ENCODE measurements at regions not wholly inside any gene's neighbourhood (a gene's known extent, or its start where the extent isn't known, plus 50 kb on each side); places are given as distances from the start of the nearest gene placed in this dataset.

DNA sequence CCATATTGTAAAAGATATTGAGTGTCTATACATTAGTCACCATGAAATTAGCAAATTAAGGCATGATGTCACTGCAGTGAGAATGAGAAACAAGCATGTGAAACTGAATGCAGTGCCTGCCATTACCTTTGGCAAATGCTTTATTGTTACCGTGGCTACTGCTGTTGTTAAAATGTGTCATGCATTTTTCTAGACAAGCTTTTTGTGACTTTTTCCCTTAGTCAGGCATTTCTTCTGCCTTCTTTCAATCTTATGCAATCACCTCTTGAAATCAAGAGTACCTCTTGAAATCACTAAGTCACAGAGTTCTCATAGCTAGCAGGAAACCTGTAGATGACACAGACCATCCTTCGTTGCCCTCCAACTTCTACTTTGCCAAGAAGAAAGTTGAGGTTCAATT lies 461.7 kb upstream of the TENM4 start:
- DNase-seq = no peak

DNA sequence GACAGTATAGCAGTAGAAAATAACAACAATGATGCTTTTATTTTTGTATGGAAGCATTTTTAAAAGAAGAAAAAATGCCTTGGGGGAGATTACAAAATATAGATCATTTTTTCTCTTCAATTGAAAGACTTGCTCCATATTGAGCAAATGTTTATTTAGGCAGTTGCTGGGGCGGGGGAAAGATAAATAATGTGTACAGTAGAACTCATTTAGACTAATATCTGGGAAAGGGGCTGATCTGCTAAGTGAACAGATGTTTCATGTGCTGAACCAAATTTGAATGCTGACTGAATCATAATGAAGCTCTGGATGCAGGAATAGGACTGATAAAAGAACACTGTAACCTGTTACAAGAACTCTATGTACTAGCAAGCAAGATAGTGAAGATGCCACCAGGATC lies 457.1 kb upstream of the TENM4 start:
- DNase-seq = no peak

DNA sequence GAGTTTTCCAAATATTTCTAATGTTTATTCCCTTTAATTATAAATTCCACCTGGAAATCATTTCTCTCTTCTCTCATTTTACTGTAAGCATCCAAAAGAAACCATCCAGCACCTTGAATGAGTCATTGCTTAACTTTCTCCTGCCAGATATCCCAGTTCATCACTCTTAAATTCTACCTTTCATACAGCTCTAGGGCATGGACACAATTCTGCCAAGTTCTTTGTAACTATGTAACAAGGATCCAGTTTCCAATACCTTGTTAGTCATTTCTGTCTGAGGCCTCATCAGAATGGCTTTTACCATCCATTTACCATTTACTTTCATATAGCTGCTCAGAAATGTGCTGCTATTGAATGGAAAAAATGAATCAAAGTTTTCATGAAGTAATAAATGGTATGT lies 455.4 kb upstream of the TENM4 start:
- no peak for DNase-seq

DNA sequence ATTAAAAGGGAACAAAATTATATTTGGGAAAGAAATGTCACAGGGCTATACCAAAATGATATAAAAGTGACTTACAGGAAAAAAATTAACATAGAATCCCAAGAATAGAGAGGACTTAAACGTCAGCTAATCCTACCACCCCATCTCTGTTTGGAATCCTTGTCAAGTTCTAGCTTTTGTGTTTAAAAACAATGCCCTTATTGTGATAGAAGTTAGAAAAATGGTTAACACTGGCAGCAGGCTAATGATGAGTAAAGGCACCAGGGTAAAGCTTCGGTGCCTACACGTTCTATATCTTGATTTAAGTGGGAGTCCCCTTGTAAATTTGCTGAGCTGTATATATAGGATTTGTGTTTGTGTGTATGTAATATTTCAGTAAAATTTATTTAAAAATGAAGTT lies 453.3 kb upstream of the TENM4 start:
- no peak for DNase-seq

DNA sequence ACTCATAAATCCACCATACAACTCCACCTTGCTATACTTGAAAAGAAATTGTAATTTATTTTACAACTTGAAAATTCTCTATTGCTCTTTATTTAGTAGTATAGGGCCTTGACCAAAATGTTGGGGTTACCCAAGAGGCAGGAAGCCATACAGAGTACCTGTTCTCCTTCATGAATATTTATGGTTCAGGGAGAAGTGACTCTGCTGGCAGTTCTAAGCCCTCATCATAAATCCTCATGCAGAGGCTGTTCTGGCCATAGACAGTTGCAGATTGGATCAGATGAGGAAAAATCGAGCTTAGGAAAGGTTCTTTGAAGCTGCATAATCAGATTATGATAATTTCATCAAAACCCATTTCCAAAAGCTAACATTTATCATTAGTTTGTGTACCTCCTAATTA lies 449.4 kb upstream of the TENM4 start:
- no peak for DNase-seq

DNA sequence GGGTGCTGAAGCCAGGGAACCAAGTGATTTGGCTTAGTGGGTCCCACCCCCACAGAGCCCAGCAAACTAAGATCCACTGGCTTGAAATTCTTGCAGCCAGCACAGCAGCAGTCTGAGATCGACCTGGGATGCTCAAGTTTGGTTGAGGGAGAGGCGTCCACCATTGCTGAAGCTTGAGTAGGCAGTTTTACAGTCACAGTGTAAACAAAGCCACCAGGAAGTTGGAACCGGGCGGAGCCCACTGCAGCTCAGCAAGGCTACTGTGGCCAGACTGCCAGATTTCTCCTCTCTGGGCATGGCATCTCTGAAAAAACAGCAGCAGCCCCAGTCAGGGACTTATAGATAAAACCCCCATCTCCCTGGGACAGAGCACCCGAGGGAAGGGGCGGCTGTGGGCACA lies 424.1 kb upstream of the TENM4 start:
- DNase-seq = no peak

DNA sequence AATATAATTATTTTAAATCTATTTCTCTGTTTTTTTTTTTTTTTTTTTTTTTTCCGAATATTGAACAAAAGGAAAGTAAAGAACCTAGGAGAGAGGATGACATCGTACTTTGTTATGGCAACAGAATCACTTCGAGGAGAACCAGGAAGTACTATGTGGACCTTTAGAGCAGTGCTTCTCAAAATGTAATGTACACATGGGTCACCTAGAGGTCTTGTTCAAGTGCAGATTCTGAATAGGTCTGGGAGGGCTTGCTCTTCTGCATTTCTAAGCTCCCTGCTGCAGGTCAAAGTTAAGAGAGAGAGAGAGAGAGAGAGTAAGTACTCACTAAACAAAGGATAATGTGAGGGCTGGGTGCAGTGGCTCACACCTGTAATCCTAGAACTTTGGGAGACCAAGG lies 419.5 kb upstream of the TENM4 start:
- DNase-seq = no peak

DNA sequence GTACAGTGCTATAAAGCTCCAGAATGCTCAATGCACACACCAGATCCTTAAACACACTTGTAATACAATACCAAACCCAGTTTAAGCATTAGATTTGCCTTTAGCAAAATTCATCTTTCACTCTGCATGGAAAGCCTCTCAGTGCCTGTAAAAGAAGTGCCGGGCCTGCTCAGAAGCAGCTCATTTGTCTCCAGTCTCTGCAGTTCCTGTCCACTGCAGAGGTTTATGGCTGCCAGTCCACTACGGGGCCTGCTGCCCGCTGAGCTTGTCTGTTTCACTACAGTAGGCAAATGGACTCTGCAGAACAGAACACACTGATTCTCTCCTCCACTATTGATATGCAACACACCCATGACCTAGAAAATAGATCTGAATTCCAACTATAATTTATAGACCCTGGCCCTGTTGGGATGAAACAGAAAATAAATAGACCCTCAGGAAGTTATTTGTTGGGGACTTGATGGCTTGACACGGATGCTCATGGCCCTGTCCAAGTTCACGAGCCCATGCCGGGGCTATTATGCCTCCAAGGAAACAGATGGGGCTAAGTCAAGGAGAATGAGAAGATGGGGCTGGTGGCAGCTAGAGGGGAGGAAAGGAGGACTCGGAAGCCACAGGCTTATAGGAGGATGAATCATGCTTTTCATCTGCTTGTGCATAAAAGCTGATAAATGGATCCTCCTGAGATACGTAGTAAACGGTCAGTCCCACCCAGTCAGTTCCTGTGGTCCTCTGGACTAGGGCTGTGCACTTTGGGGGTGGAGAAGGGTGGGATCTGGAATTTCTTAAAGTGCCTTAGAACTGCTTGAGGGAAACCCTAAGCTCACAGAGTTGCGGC lies 416.8 kb upstream of the TENM4 start:
- DNase-seq = no peak

GRCh38 chr11:79852176-79852575 lies 411.3 kb upstream of the TENM4 start:
- DNase-seq = no peak

- DNase-seq = no peak
Observed at GRCh38 chr11:79845002-79845709, 404.3 kb upstream of the TENM4 start.

DNA sequence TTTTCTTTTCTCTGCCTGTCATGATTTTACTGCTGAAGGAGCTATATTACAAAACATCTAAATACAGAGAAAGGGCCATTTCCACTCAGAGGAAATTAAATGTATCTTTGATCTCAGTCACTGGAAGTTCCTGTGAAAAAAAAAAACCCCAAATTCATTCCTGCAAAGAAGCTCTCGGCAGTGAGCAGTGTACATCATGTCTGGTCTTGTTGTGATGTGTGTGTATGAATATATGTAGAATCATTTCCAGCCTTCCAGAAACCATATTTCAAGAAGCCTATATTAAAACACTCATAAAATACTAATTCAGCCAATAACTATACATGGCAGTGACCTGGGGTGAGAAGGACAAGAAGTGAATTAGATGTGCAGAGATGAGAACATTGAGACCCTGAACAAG lies 393.2 kb upstream of the TENM4 start:
- no peak for DNase-seq

- DNase-seq = no peak
Observed at GRCh38 chr11:79830446-79830845, 389.6 kb upstream of the TENM4 start.

DNA sequence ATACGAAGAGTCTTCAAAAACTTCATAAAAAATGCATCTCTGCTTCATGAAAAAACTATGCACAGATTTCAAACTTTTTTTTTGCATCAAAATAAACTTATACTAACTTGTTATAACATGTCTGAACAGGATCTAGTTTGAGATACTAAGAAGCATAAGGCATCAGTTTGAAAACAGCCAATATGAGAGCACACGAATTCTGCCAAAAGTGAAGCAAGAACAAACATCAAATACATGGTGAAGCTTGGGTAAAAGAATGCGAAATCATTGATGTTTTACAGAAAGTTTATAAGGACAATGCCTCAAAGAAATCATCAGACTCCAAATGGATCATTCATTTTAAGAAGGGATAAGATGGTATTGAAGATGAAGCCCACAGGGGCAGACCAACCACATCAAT lies 389.1 kb upstream of the TENM4 start:
- DNase-seq = no peak

DNA sequence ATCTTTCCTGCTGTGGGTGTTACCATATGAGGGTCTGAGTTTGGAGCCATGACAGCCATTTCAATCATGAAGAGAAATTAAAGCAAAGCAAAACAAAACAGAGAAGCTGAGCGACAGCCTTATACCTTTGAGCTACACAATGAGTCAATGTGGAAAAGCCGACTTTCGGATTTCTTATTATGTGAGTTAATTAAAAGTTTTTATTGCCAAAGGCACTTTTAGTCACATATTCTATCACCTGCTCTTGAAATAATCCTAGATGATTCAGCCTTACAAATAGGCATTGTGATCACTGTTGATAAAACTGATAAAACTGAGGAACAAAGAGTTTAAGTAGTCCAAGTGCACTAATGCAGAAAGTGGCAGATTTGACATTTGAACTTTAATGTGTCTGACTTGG lies 381.9 kb upstream of the TENM4 start:
- DNase-seq = no peak

GRCh38 chr11:79813551-79813950 lies 372.7 kb upstream of the TENM4 start:
- DNase-seq = no peak

DNA sequence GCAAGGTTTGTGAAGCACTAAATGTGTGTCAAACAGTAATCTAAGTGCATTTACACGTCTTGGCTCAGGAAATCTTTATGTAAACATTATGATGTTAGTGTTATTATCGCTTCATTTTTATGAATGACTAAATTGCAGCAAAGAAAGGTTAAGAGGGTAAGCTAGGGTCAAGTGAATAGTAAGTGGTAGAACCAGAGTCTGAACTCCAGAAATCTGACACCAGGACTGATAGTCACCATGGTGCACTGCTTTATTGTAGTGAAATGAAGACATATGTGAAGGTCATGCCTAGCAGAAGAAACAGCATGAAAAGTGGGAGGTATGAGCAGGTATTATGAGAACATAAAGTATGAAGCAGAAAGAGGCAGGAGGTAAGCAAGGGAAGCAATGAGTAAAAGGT lies 368.7 kb upstream of the TENM4 start:
- DNase-seq = no peak

DNA sequence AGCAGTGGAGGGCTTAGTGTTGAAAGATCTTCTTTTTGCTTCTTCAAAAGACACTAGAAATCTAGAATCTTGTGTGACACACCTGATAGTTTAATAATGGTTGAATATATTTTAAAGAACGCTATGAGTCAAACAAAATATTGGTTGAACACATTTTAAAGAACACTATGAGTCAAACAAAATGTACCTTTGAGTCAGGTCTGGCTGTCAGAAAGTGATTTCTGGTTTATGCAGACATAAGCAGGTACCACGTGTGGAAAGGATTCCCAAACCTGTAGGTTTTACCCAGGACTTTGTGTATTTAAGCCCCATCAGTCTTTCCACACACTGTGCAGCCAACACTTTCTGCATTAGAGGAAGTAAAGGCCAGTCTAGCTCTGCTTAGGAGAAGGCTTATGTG lies 366.7 kb upstream of the TENM4 start:
- DNase-seq = no peak

GRCh38 chr11:79796704-79797103 lies 355.9 kb upstream of the TENM4 start:
- no peak for DNase-seq

GRCh38 chr11:79794484-79795393 lies 353.9 kb upstream of the TENM4 start:
- no peak for DNase-seq

- no peak for DNase-seq
Observed at GRCh38 chr11:79794057-79794456, 353.2 kb upstream of the TENM4 start.

DNA sequence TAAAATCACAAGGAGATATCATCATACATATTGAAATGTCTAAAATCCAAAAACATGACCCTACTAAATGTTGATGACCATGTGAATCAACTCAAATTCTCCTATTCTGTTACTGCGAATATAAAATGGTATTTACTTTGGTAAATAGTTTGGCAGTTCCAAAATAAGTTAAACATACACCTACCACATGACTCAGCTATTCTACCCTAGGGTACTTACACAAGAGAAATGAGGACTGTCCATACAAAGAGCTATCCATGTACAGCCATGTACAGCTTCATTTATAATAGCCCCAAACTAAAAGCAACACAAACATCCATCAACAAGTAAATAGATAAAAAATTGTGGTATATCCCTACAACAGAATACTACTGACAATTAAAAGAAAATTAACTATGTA lies 346.1 kb upstream of the TENM4 start:
- no peak for DNase-seq

DNA sequence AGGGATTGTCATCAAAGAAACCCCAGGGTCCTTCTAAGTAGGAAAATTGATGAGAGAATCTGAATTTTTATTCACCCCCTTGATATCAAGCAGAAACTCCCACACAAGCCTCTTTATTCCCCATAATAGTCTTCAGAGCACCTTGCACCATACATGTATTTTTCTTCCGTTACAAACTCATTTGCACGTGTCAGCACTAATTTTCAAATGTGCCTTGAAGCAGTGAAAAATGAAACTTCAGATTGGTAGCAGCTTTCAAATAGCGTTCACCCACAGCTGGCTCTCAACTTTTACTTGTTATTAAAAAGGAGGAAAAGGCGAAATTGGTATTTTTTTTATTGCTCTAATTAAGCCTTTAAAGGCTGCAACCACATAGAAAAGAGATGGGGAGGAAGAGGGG lies 343.0 kb upstream of the TENM4 start:
- DNase-seq = no peak

GRCh38 chr11:79768343-79768742 lies 327.5 kb upstream of the TENM4 start:
- no peak for DNase-seq

All from NCI-H1048 (cell line).